CD4-positive, alpha-beta T cell treated with Interleukin-6 for 4 hours (primary cell): ENCODE measurements at regions not wholly inside any gene's neighbourhood (a gene's known extent, or its start where the extent isn't known, plus 50 kb on each side); places are given as distances from the start of the nearest gene placed in this dataset.
"Not testable (repeated sequence)": the region's sequence is repeated elsewhere in the genome, so short reads cannot be mapped to it uniquely, and the experiment has no call there.

Experiments used
- DNase-seq: peaks from one replicate; pipeline ENCODE4 v3.0.0-alpha.2; 2020; ENCODE audit warnings: mixed read lengths

- no peak for DNase-seq
Measured at GRCh38 chr5:124538931-124539330, 207.5 kb downstream of the ZNF608 start.

- DNase-seq: no peak
Measured at GRCh38 chr5:124538191-124538590, 208.2 kb downstream of the ZNF608 start.

GRCh38 chr5:124537522-124537921 lies 208.9 kb downstream of the ZNF608 start:
- no peak for DNase-seq

- DNase-seq: no peak
Measured at GRCh38 chr5:124537107-124537506, 209.3 kb downstream of the ZNF608 start.

- no peak for DNase-seq
Measured at GRCh38 chr5:124536333-124536732, 210.1 kb downstream of the ZNF608 start.

- DNase-seq: no peak
Measured at GRCh38 chr5:124530916-124531315, 215.5 kb downstream of the ZNF608 start.

GRCh38 chr5:124528838-124529237 lies 217.6 kb downstream of the ZNF608 start:
- DNase-seq: no peak

GRCh38 chr5:124527220-124527991 lies 219.0 kb downstream of the ZNF608 start:
- DNase-seq: no peak

- DNase-seq: not testable (repeated sequence)
Measured at GRCh38 chr5:124526079-124526478, 220.4 kb downstream of the ZNF608 start.

GRCh38 chr5:124524552-124525232 lies 221.7 kb downstream of the ZNF608 start:
- DNase-seq: no peak

GRCh38 chr5:124523897-124524296 lies 222.5 kb downstream of the ZNF608 start:
- no peak for DNase-seq

GRCh38 chr5:124522992-124523391 lies 223.4 kb downstream of the ZNF608 start:
- no peak for DNase-seq

- no peak for DNase-seq
Measured at GRCh38 chr5:124521461-124522230, 224.8 kb downstream of the ZNF608 start.

GRCh38 chr5:124519396-124519795 lies 227.0 kb downstream of the ZNF608 start:
- no peak for DNase-seq

- no peak for DNase-seq
Measured at GRCh38 chr5:124516567-124516966, 229.9 kb downstream of the ZNF608 start.

- no peak for DNase-seq
Measured at GRCh38 chr5:124515497-124516245, 230.8 kb downstream of the ZNF608 start.

GRCh38 chr5:124514956-124515355 lies 231.5 kb downstream of the ZNF608 start:
- DNase-seq: no peak

- no peak for DNase-seq
Measured at GRCh38 chr5:124512952-124513632, 233.3 kb downstream of the ZNF608 start.

GRCh38 chr5:124512236-124512635 lies 234.2 kb downstream of the ZNF608 start:
- no peak for DNase-seq

GRCh38 chr5:124511791-124512190 lies 234.6 kb downstream of the ZNF608 start:
- DNase-seq: no peak

- no peak for DNase-seq
Measured at GRCh38 chr5:124507688-124508087, 238.8 kb downstream of the ZNF608 start.
